Left ventricle myocardium inferior (tissue), 1 donor: ENCODE measurements at regions not wholly inside any gene's neighbourhood (a gene's known extent, or its start where the extent isn't known, plus 50 kb on each side); places are given as distances from the start of the nearest gene placed in this dataset.

ENCODE experiments used
- DNase-seq: peaks from one replicate; pipeline ENCODE4 v3.0.0-alpha.2; 2020
- H3K27ac ChIP-seq: fragments of 200-600 bp; replicated peaks from 2 replicates; pipeline ENCODE4 v1.8.0; 2021
- H3K27me3 ChIP-seq: fragments of 200-600 bp; 2 replicates; pipeline ENCODE4 v1.8.0; 2021; ENCODE audit warnings: low read depth
- H3K36me3 ChIP-seq: fragments of 200-600 bp; 2 replicates; pipeline ENCODE4 v1.8.0; 2021
- H3K4me1 ChIP-seq: fragments of 200-600 bp; 2 replicates; pipeline ENCODE4 v1.8.0; 2021
- H3K4me3 ChIP-seq: fragments of 200-600 bp; 2 replicates; pipeline ENCODE4 v1.8.0; 2021; ENCODE audit warnings: mild to moderate bottlenecking, moderate library complexity
- H3K9me3 ChIP-seq: fragments of 200-600 bp; replicated peaks from 2 replicates; pipeline ENCODE4 v1.8.0; 2021
- intact Hi-C: fragments of 100-400 bp; cut with micrococcal nuclease; formaldehyde crosslinking; loops from one replicate; pipeline ENCODE4 v1.11.0; 2022
- TF ChIP-seq, protein P1 (sequence below): fragments of 200-600 bp; IDR thresholded peaks from 2 replicates; pipeline ENCODE4 v1.8.0; 2021; ENCODE audit warnings: antibody characterized with exemption, mild to moderate bottlenecking, borderline replicate concordance
- donor health status: DM: no; HTN: yes; CAD: no; lungs with severe emphysema.

DNA sequence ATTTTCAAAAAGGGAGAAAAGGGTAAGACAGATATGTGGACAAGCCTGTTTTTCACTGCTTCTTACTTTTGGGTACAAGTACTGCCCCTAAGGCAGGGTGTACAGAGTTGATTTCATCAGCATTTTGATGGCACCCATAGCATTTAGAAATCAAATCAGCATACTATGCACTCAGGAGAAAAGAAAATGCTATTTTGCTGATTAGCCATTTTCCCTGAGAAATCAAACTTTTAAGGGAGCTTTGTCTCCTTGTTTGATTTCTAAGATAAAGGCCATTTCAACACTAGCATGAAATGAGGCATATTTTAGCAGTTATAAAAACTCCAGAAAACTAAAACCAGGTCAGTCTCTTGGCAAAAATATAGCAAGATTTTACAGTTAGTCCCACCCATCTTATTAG is 2269.4 kb upstream of the WWC1 start:
- Histone ChIP-seq H3K27me3 (no peaks in the 10 kb centered on the region), H3K9me3 (no peaks in the 10 kb centered on the region), H3K36me3 (no peaks in the 10 kb centered on the region), H3K27ac (no peak overlapping the region), H3K4me3 (no peak overlapping the region), H3K4me1 (no peaks in the 10 kb centered on the region)
- TF ChIP-seq, protein P1, sequence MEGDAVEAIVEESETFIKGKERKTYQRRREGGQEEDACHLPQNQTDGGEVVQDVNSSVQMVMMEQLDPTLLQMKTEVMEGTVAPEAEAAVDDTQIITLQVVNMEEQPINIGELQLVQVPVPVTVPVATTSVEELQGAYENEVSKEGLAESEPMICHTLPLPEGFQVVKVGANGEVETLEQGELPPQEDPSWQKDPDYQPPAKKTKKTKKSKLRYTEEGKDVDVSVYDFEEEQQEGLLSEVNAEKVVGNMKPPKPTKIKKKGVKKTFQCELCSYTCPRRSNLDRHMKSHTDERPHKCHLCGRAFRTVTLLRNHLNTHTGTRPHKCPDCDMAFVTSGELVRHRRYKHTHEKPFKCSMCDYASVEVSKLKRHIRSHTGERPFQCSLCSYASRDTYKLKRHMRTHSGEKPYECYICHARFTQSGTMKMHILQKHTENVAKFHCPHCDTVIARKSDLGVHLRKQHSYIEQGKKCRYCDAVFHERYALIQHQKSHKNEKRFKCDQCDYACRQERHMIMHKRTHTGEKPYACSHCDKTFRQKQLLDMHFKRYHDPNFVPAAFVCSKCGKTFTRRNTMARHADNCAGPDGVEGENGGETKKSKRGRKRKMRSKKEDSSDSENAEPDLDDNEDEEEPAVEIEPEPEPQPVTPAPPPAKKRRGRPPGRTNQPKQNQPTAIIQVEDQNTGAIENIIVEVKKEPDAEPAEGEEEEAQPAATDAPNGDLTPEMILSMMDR = no peak
- DNase-seq = no peak
- intact Hi-C loops = no loop called here

DNA sequence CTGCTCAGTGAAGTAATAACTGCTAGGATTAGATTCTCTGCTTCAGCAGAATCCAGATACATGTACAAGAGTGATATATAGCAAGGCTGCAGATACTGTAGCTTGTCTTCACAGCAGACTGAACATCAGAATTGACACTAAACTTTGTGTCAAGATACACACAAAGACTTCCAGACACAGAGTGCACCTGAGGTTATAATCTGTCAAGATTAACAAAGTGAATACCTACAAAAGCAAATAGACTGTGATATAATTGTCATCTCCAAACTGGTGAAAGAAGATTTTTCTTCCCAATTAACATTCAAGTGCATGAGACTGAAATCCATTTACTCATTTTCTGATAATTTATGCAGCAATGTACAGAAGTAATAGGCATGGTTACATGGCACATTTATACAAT is 2266.5 kb upstream of the WWC1 start:
- no peaks in the 10 kb centered on the region for H3K4me1 ChIP-seq
- no peak for DNase-seq
- H3K27me3 ChIP-seq = no peaks in the 10 kb centered on the region
- H3K27ac ChIP-seq = no peak overlapping the region
- TF ChIP-seq, protein P1 = no peak
- H3K36me3 ChIP-seq = no peaks in the 10 kb centered on the region
- H3K4me3 ChIP-seq = no peak overlapping the region
- intact Hi-C loops = no loop called here
- H3K9me3 ChIP-seq = no peaks in the 10 kb centered on the region

DNA sequence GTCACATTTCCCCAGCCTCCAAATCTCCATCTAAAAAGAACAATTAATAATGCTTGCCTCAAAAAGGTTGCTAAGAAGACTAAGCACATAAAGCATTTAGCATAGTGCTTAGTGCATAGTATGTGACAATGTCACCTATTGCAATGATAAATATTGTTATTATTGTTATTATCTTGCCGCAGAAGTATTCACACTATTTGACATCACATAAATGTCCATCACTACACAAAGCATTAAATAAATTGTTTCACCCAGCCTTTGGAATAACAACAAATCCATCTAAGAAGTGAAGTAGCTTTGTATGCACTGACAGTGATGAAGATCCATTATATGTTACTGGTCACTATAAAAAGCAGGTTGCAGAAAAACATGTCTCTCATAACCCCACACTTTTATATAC is 2263.9 kb upstream of the WWC1 start:
- H3K9me3 ChIP-seq = peaks cover 4% of the 10 kb centered on the region
- no peak overlapping the region for H3K27ac ChIP-seq
- H3K27me3 ChIP-seq = no peaks in the 10 kb centered on the region
- TF ChIP-seq, protein P1 = no peak
- no peaks in the 10 kb centered on the region for H3K36me3 ChIP-seq
- H3K4me1 ChIP-seq = no peaks in the 10 kb centered on the region
- no peak for DNase-seq
- intact Hi-C loops = no loop called here
- H3K4me3 ChIP-seq = no peak overlapping the region

DNA sequence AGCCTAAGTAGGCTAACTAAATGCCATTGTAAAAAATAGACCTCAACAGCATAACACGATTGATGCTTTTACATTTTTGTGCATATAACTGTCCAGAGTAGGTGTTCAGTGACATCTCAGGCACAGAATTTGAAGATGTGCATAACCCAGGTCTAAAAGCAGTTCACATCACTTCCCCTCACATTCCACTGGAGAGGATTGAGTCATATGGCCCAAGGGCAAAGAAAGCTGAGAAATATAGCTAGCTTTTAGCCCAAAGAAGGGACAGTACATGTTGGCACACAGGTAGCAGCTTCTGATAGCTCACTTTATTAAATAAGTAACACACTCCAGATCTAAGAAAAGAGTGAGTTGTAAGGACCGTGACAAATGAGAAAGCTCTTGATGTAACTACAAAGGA is 2259.5 kb upstream of the WWC1 start:
- no peaks in the 10 kb centered on the region for H3K4me1 ChIP-seq
- no peaks in the 10 kb centered on the region for H3K36me3 ChIP-seq
- no peaks in the 10 kb centered on the region for H3K27me3 ChIP-seq
- TF ChIP-seq, protein P1 = no peak
- DNase-seq = no peak
- H3K4me3 ChIP-seq = no peak overlapping the region
- intact Hi-C loops = no loop called here
- H3K9me3 ChIP-seq = peaks cover 4% of the 10 kb centered on the region
- H3K27ac ChIP-seq = no peak overlapping the region

DNA sequence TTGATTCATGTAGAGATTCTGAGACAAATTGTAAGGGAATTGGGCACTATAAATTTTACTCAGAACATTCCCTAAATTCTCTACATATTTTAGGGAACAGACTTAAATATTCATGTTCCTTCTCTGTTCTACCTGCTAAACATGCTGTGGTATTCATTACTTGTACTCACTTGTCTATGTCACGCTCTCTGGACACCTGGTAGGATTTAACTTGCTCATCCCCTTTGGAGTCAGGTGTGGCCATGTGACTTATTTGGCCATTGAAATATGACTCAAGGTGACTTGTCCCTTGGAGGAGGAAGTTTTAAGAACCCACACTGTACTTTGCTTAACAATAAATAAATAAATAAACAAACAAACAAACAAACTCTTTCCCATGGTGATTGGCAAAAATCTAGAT is 2258.8 kb upstream of the WWC1 start:
- Histone ChIP-seq H3K27ac (no peak overlapping the region), H3K4me1 (no peaks in the 10 kb centered on the region), H3K27me3 (no peaks in the 10 kb centered on the region), H3K4me3 (no peak overlapping the region), H3K36me3 (no peaks in the 10 kb centered on the region), H3K9me3 (peaks cover 7% of the 10 kb centered on the region)
- intact Hi-C loops = no loop called here
- TF ChIP-seq, protein P1 = no peak
- no peak for DNase-seq

DNA sequence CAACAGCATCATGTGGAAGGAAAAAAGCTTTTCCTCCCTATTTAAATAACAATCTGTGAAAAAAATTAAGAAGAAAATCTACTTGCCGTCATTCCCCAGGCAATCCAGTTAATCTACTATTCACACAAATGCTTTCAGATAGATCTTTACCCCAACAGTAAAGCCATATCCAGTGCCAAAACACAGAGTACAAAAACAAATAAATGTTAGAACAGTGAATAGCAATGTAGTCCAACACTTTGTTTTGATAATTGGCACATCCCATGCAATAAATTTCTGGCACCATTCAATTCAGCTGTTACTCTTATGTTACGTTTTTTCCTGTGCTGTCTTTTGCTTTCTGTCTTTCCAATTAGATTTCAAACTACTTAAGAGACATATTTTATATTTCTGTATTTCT is 2245.5 kb upstream of the WWC1 start:
- H3K27me3 ChIP-seq = no peaks in the 10 kb centered on the region
- no peak overlapping the region for H3K4me3 ChIP-seq
- H3K27ac ChIP-seq = no peak overlapping the region
- H3K36me3 ChIP-seq = no peaks in the 10 kb centered on the region
- TF ChIP-seq, protein P1 = no peak
- intact Hi-C loops = no loop called here
- DNase-seq = no peak
- H3K9me3 ChIP-seq = peaks cover 6% of the 10 kb centered on the region
- no peaks in the 10 kb centered on the region for H3K4me1 ChIP-seq
